B cell (primary cell): ENCODE measurements at regions not wholly inside any gene's neighbourhood (a gene's known extent, or its start where the extent isn't known, plus 50 kb on each side); places are given as distances from the start of the nearest gene placed in this dataset.

Experiments used
- ATAC-seq: fragments of 200-7000 bp; cut with Tn5 transposase; one replicate; pipeline ENCODE4 v1.10.0; 2021; ENCODE audit warnings: low read depth, mild to moderate bottlenecking, moderate number of reproducible peaks, moderate library complexity
- CTCF ChIA-PET: fragments of 350-600 bp; sonication (Branson Sonifier 250); formaldehyde crosslinking; loops from one replicate; lab custom pipeline; 2021; ENCODE audit warnings: antibody characterized with exemption, inconsistent platforms; lab: Charles Lee
- POLR2A ChIA-PET: fragments of 350-600 bp; sonication (Branson Sonifier 250); formaldehyde crosslinking; loops from one replicate; lab custom pipeline; 2021; ENCODE audit warnings: antibody characterized with exemption; lab: Charles Lee
- DNase-seq: peaks from one replicate; pipeline ENCODE4 v3.0.0; 2013
- H2AFZ ChIP-seq: 2 replicates; pipeline ENCODE4 v1.6.1; 2012; ENCODE audit warnings: mild to moderate bottlenecking, low read depth, low read length; ENCODE audit not compliant: insufficient read depth, poor library complexity, severe bottlenecking
- H3K27ac ChIP-seq, 2 donors: 1 replicate in 1 of 2; 2 replicates in 1 of 2; pipeline ENCODE4 v1.5.1; 2012 to 2013; ENCODE audit warnings: low read length in 2 of 2, mild to moderate bottlenecking in 2 of 2, moderate library complexity in 1 of 2
- H3K27me3 ChIP-seq, 4 experiments: fragments of 200-600 bp in 1 of 4; sonication (generic) in 1 of 4; replicated peaks in 1 of 4; 1 replicate in 2 of 4; 2 replicates in 2 of 4; pipeline versions ENCODE4 v1.6.1 to v1.7.0; 2013 to 2016; ENCODE audit warnings: low read length in 3 of 4, mild to moderate bottlenecking in 2 of 4, mixed read lengths in 1 of 4, moderate library complexity in 1 of 4; ENCODE audit not compliant: insufficient read depth in 4 of 4, control insufficient read depth in 3 of 4; ENCODE audit errors: control extremely low read depth in 1 of 4
- H3K36me3 ChIP-seq, 2 experiments: replicated peaks in 1 of 2; 1 replicate in 1 of 2; 2 replicates in 1 of 2; pipeline versions ENCODE4 v1.6.1 to v1.7.1; 2013; ENCODE audit warnings: low read length in 1 of 2; ENCODE audit not compliant: insufficient read depth in 2 of 2, control insufficient read depth in 1 of 2; ENCODE audit errors: control extremely low read depth in 1 of 2, extremely low read depth in 1 of 2
- H3K4me1 ChIP-seq, 2 donors: fragments of 200-600 bp in 1 of 2; sonication (generic) in 1 of 2; 1 replicate in 1 of 2; 2 replicates in 1 of 2; pipeline versions ENCODE4 v1.5.1 to v1.6.1; 2013 to 2017; ENCODE audit warnings: low read length in 2 of 2; ENCODE audit not compliant: control insufficient read depth in 2 of 2, insufficient read depth in 2 of 2
- H3K4me2 ChIP-seq: replicated peaks from 2 replicates; pipeline ENCODE3; 2012; ENCODE audit warnings: mild to moderate bottlenecking, low read depth, low read length; ENCODE audit not compliant: poor library complexity, severe bottlenecking
- H3K4me3 ChIP-seq, 5 experiments: fragments of 200-600 bp in 1 of 5; sonication (generic) in 1 of 5; 1 replicate in 3 of 5; 2 replicates in 2 of 5; pipeline versions ENCODE4 v1.5.1 to v1.7.0; 2011 to 2016; ENCODE audit warnings: low read length in 4 of 5, mild to moderate bottlenecking in 4 of 5, low read depth in 2 of 5, control low read depth in 1 of 5, moderate library complexity in 1 of 5; ENCODE audit not compliant: insufficient read depth in 1 of 5; ENCODE audit errors: control extremely low read depth in 1 of 5, extremely low read depth in 1 of 5
- H3K79me2 ChIP-seq: fragments of 200-600 bp; sonication (generic); one replicate; pipeline ENCODE4 v1.6.0; 2016; ENCODE audit warnings: low read length; ENCODE audit not compliant: control insufficient read depth, insufficient read depth
- H3K9ac ChIP-seq: fragments of 200-600 bp; sonication (generic); 2 replicates; pipeline ENCODE4 v1.6.1; 2017; ENCODE audit warnings: mild to moderate bottlenecking, low read length, moderate library complexity
- H3K9me3 ChIP-seq, 3 donors: one replicate each; pipeline versions ENCODE4 v1.6.1 to v1.7.1; 2013; ENCODE audit warnings: low read length in 2 of 3; ENCODE audit not compliant: control insufficient read depth in 2 of 3, insufficient read depth in 1 of 3; ENCODE audit errors: control extremely low read depth in 1 of 3
- H4K20me1 ChIP-seq: 2 replicates; pipeline ENCODE4 v1.6.0; 2012; ENCODE audit warnings: mild to moderate bottlenecking, low read length; ENCODE audit not compliant: insufficient read depth, control insufficient read depth, poor library complexity, severe bottlenecking
- H3K27ac Mint-ChIP-seq: one replicate; pipeline ENCODE4 v1.8.0; 2021; ENCODE audit warnings: mixed read lengths
- H3K27me3 Mint-ChIP-seq: one replicate; pipeline ENCODE4 v1.8.0; 2021; ENCODE audit warnings: mixed read lengths
- H3K4me1 Mint-ChIP-seq: one replicate; pipeline ENCODE4 v1.8.0; 2021; ENCODE audit warnings: mixed read lengths
- H3K4me3 Mint-ChIP-seq: one replicate; pipeline ENCODE4 v1.8.0; 2021; ENCODE audit warnings: mixed read lengths
- H3K9me3 Mint-ChIP-seq: one replicate; pipeline ENCODE4 v1.8.0; 2022; ENCODE audit warnings: mixed read lengths; ENCODE audit not compliant: insufficient read depth
- CTCF ChIP-seq: fragments of 200-600 bp; IDR thresholded peaks from one replicate; pipeline ENCODE4 v1.8.0; 2022; ENCODE audit warnings: antibody characterized with exemption, mild to moderate bottlenecking
- EZH2 ChIP-seq: IDR thresholded peaks from 2 replicates; pipeline ENCODE4 v1.6.1; 2012; ENCODE audit warnings: borderline replicate concordance, low read depth, mild to moderate bottlenecking, moderate library complexity, low read length; ENCODE audit not compliant: insufficient read depth, poor library complexity, severe bottlenecking
- WGBS: methylation state at CpG from one replicate; pipeline ENCODE4 v1.1.5; 2013; ENCODE audit warnings: missing lambda C conversion rate; ENCODE audit not compliant: insufficient coverage; 5-methylcytosine and 5-hydroxymethylcytosine counted together
- intact Hi-C: fragments of 100-400 bp; cut with micrococcal nuclease; formaldehyde crosslinking; loops from one replicate; pipeline ENCODE4 v1.10.0; 2022

- Histone ChIP-seq H3K9me3 (no peaks in the 10 kb centered on the region), H3K4me1 (no peaks in the 10 kb centered on the region), H3K79me2 (no peaks in the 10 kb centered on the region), H3K27me3 (no peaks in the 10 kb centered on the region), H3K4me3 (no peak overlapping the region), H2AFZ (no peak overlapping the region), H3K27ac (no peak overlapping the region), H3K36me3 (no peaks in the 10 kb centered on the region), H4K20me1 (no peaks in the 10 kb centered on the region), H3K4me2 (no peak overlapping the region), H3K9ac (no peak overlapping the region)
- Mint-ChIP-seq H3K27ac (no peak overlapping the region), H3K4me3 (no peak overlapping the region), H3K27me3 (no peaks in the 10 kb centered on the region), H3K9me3 (peaks cover 6% of the 10 kb centered on the region), H3K4me1 (no peaks in the 10 kb centered on the region)
- TF ChIP-seq EZH2 (no peak), CTCF (no peak)
- ChIA-PET POLR2A (no interaction called here), CTCF (no interaction called here)
- DNase-seq (no peak), ATAC-seq (no peak)
- intact Hi-C loops = no loop called here
- no CpG with 5 or more reads among the region's 3 CpGs for WGBS
Measured at GRCh38 chr16:58933186-58933585, 199.1 kb upstream of the GOT2 start.

GRCh38 chr16:58931436-58931835 lies 197.3 kb upstream of the GOT2 start:
- no peaks in the 10 kb centered on the region for H3K36me3 ChIP-seq
- no peaks in the 10 kb centered on the region for H3K27me3 ChIP-seq
- WGBS = no CpG with 5 or more reads among the region's 4 CpGs
- DNase-seq (no peak), ATAC-seq (no peak)
- no peak overlapping the region for H3K9ac ChIP-seq
- H3K4me3 Mint-ChIP-seq = no peak overlapping the region
- CTCF ChIA-PET = no interaction called here
- H3K27me3 Mint-ChIP-seq = no peaks in the 10 kb centered on the region
- no peaks in the 10 kb centered on the region for H3K4me1 ChIP-seq
- H3K27ac Mint-ChIP-seq = no peak overlapping the region
- no peaks in the 10 kb centered on the region for H3K4me1 Mint-ChIP-seq
- H3K4me3 ChIP-seq = no peak overlapping the region
- no peaks in the 10 kb centered on the region for H3K79me2 ChIP-seq
- no peaks in the 10 kb centered on the region for H3K9me3 ChIP-seq
- POLR2A ChIA-PET = no interaction called here
- peaks cover 3% of the 10 kb centered on the region for H3K9me3 Mint-ChIP-seq
- H3K27ac ChIP-seq = no peak overlapping the region
- intact Hi-C loops = no loop called here
- TF ChIP-seq EZH2 (no peak), CTCF (no peak)
- no peak overlapping the region for H3K4me2 ChIP-seq
- no peaks in the 10 kb centered on the region for H4K20me1 ChIP-seq
- no peak overlapping the region for H2AFZ ChIP-seq
